GM12801 (cell line): ENCODE measurements at regions not wholly inside any gene's neighbourhood (a gene's known extent, or its start where the extent isn't known, plus 50 kb on each side); places are given as distances from the start of the nearest gene placed in this dataset.

Experiments used
- TF ChIP-seq, protein P1 (sequence below): IDR thresholded peaks from one replicate; pipeline ENCODE4 v1.5.1; 2011; ENCODE audit warnings: control low read depth; ENCODE audit not compliant: insufficient read length; ENCODE audit errors: extremely low read depth

DNA sequence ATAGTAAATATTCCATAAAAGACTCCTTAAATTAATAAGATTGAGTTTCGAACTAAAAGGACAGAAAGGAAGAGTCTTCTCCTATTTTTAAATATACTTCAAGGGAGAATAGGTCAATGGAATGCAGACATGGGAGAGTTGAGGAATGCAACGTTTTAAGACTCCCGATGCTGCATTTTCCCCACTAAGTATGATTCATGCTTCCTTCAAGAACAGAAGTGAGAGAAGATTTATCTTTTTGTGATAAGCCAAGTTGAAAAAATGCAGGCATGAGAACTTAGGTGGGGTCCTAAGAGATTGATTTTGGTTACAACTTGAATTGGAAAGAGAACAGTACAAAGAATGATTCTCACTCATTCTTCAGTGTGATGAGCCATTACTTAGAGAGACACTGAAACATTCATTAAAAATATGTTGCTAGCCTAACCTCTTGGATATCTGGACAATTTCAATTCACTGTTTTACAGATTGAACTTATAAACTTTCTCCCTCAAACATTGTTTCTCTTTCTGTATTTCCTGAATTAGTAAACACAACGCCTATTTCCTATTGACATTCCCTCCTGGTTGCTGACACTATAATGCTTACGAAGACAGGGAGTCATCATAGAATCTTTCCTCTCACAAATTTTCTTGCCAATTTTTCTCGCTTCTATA, 1666.1 kb upstream of the WWC1 start:
- TF ChIP-seq, protein P1, sequence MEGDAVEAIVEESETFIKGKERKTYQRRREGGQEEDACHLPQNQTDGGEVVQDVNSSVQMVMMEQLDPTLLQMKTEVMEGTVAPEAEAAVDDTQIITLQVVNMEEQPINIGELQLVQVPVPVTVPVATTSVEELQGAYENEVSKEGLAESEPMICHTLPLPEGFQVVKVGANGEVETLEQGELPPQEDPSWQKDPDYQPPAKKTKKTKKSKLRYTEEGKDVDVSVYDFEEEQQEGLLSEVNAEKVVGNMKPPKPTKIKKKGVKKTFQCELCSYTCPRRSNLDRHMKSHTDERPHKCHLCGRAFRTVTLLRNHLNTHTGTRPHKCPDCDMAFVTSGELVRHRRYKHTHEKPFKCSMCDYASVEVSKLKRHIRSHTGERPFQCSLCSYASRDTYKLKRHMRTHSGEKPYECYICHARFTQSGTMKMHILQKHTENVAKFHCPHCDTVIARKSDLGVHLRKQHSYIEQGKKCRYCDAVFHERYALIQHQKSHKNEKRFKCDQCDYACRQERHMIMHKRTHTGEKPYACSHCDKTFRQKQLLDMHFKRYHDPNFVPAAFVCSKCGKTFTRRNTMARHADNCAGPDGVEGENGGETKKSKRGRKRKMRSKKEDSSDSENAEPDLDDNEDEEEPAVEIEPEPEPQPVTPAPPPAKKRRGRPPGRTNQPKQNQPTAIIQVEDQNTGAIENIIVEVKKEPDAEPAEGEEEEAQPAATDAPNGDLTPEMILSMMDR = no peak

DNA sequence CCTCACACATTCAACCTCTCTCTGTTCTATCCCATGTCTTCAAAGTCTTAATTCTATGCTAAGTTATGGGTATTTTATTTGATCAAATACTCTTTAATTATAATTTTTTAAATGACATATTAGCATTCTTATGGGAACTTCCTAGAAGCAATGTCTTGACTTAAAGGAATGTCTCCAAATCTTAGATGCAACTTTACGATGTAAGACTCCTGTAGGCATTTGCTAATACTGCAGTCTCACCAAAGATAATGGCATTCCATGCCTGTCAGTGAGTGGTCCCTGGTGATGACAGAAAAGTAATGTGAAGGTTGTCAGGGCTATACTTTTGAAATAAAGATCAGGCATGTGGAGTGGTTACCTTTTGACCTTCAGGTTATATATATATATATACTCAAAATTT, 1654.2 kb upstream of the WWC1 start:
- TF ChIP-seq, protein P1 = no peak

DNA sequence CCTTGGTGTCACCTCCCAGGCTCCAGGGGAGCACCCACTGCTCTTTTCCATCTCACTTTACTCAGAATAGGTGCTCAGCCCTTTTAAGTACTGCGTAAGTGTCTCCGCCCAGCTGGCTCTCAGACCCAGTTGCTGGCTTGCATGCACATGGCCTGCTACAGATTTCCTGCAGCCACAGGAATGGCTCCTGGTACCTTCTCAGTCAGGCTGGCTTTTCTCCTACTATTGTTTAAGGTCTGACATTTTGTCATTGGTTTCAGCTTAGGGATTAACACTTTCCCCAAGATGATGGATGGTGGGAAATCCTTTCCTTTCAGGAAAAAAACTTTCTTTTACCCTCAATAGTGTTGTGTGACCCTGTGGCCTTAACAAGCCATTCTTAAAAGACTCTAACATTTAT, 1652.3 kb upstream of the WWC1 start:
- TF ChIP-seq, protein P1 = no peak

DNA sequence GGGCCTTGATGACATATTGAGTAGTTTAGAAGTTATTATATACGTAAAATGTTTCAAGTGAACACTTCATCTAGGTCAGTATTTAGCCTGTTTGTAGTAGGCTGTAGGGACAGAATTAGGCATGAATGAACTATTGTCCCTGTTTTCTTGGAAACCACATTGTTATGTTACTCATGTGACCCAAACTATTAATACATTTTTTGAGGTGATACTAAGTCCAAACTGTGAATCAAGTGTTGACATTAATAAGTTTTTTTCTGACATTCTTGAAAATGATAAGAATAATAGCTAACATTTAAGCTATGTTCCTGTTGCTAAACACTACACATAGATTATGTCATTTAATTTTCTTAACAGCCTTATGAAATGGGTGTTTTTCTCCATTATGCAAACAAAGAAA, 1642.7 kb upstream of the WWC1 start:
- TF ChIP-seq, protein P1 = no peak

DNA sequence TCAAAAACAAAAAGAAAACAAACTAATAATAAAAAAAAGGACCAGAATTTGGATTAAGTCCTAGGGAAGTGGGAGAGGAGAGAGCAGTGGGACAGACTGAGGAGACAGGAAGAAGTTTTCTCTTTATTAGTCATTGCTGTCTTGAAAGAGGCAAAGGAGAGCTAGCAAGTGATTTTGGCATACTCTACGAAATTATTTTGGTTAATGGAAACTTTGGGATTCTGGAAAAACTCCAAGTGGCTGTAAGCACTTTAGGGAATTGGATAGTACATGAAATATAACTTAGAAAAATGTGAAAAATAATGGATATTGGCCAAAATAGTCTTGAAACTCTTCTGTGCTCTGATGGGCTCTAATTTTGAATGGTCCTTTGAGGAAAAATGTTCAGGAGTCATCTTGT, 1641.8 kb upstream of the WWC1 start:
- TF ChIP-seq, protein P1 = no peak

DNA sequence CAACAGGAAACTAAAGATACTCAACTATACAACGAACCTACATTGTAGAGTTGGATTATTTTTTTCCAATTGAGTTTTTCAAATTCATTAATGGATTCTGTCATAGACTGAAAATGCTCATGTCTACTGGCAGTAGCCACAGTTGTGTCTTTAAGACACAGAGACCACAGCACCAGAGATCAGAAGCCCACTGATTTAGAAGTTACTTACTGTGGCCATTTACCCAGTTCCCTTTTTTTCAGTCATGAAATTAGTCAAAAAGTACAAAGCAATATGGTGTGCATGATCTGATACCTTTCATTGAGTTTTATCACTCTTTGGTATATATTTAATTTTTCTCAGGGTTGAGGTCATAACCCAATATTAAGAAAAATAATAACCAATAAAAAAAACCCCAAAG, 1640.2 kb upstream of the WWC1 start:
- TF ChIP-seq, protein P1 = no peak

DNA sequence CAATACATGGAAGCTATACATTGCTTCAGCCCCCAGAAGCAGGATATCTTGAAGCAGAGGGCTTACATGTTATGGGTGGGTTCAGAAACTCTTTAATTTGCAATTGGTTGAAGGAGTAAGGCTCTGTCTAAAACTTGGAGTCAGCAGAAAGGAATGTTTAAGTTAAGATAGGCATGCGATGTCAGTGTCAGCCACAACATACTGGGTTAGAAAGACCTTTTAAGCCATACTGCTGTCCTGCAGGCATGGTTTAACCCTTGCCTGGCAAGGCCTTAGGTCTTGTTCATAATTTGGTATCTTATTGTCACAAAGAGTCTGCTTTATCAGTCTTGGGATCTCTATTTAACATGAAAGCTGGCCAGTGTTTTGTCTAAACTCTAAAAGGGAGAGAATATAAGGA, 1619.6 kb upstream of the WWC1 start:
- TF ChIP-seq, protein P1 = no peak
